GM19025 (cell line): ENCODE measurements at regions not wholly inside any gene's neighbourhood (a gene's known extent, or its start where the extent isn't known, plus 50 kb on each side); places are given as distances from the start of the nearest gene placed in this dataset.

Source experiments
- ATAC-seq: cut with Tn5 transposase; IDR thresholded peaks from one replicate; pipeline ENCODE4 v1.9.1; 2021; ENCODE audit warnings: mild to moderate bottlenecking, low read depth, moderate library complexity; ENCODE audit not compliant: unreplicated experiment

DNA sequence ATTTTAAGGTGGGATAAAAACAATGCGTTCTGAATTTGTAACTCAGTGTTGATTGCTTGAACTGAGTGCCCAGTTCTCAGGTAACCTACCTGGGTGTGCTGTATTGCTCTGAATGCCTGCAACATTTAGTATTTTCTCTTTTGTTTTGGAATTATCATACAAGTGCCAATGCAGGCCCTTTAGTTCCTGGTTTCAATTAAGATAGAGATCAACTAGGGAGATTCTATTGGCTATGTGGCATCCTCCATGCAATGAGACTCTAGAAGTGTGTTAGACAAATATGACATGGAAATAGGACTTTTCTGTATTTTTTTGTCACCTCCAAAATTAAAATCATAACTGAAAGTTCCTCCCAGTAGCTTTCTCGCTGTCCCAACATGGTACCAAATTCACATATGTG, 438.7 kb upstream of the IGFBP7 start:
- ATAC-seq = no peak

DNA sequence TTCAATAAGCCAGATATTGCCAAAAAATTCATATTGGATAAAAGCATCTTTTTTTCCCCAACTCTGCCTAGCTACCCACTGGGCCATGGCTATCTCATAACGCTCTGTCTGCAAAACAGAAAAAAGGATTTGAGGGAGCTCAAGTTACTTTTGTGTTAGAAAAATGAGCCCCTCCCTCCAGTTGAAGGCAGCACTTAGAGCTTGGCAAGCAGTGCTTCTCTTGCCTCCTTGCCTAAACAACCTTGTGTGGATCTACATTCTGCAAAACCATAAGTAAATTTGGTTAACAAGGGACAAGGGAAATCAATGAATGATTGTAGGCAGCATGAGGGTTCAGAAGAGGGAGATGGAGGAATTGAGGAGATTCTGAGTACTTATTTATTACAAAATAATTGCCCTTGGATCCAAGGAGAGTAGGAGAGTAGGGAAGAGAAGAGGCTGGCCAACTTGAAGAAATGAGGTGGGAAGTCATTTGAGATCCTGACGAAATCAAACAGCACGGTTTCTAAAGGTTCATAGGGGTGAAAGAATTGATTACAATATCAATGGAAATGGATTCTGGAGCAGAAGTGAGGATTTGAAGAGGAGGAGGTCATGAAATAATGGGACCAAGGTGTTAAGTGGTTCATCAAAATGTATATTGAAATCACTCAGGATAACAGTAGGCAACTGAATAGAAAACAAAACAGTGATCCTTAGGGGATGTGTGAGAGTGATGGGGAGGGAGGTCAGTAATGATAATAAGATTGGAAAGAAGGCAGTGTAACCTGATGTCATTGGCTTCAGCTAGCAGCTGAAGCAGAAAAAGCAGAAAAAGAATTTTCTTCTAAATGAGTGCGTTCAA, 434.8 kb upstream of the IGFBP7 start:
- no peak for ATAC-seq

DNA sequence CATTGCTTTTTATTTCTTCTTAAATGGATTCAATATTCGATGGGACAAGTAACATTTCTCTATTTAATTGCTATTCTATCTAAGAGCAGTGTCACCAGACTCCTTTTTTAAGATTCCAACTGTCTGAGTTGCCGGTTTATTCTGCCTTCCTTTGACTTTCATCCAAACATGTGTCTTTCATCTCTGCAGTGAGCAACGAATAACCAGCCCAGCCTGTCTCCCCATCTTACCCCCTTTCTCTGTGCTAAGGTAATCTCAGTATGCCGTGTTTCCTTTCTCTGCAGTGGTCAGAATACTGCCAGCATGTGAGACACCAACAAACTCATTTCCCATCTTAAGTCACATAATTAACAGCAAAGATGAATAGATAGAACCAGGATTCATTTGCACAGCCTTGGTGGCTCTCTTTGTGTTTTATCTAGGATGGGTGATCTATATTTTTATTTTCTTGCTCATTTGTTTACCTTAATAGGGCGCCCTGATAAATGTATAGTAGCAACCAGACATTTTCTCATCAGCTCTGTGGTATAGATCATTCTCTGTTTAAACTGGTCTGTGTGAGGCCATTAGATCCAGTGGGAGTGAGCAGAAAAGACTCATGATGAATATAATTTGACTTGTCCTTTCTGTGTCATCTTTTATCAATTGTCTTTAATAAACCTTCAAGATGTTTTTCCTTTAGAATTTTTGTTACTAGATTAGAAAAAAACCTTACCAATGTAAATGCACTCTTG, 394.8 kb upstream of the IGFBP7 start:
- ATAC-seq = no peak

DNA sequence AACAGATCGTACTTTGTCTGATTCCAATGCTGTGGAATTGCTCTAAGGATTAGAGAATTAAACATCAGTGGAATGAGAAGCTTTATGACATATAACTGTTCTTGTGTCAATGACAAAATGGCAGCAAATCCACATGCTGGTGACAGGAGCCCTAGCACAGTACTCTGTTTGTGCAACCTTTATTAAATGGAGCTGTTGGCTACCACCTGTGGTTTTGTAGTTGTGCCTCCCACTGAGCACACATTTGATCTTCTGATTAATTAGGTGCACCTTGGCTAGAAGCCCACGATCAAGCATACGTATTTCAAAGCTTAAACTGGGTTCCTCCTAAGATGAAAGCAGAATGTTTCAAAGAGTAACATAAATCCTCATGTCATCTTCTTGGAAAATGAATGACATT, 394.0 kb upstream of the IGFBP7 start:
- ATAC-seq = no peak

DNA sequence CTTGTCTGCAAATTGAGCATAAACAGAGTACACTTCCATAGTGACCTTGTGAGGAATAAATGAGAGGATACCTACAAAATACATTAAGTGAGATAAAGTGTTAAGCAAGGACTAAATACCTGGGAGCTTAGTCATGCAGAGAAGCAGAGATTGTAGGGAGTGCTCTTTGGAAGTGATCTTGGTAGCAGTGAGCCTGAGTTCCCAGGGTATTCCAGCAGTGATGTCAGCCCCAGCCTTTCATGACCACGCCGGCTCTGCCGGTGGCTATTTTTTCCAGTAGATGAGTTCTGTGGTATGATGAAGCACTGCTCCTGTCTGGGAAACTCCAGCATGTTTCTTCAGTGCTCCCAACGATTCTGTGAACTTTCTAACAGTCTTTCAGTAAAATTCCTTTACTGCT, 391.5 kb upstream of the IGFBP7 start:
- ATAC-seq = no peak

GRCh38 chr4:57499786-57500185, 389.6 kb upstream of the IGFBP7 start:
- no peak for ATAC-seq

GRCh38 chr4:57498251-57498650, 388.1 kb upstream of the IGFBP7 start:
- ATAC-seq = no peak

- no peak for ATAC-seq
Observed at GRCh38 chr4:57496697-57497471, 386.7 kb upstream of the IGFBP7 start.

DNA sequence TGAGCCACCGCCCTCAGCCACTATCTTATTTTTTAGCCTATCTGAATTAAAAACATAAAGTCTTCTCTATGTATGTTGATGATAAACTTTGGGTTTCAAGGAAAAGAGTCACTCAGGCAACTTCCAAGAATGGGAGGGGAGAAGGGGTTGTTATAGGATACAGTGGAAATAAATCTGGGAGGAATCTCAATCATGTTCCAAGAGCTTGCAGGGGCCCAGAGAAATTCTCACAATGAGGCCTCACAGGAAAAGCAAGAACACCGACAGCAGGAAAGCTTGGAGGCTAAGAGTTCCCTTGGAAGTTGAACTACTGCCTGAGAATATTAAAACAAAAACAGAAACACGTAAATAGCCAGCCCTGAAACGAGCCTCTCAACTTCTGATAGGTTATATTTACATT, 384.6 kb upstream of the IGFBP7 start:
- ATAC-seq = no peak

DNA sequence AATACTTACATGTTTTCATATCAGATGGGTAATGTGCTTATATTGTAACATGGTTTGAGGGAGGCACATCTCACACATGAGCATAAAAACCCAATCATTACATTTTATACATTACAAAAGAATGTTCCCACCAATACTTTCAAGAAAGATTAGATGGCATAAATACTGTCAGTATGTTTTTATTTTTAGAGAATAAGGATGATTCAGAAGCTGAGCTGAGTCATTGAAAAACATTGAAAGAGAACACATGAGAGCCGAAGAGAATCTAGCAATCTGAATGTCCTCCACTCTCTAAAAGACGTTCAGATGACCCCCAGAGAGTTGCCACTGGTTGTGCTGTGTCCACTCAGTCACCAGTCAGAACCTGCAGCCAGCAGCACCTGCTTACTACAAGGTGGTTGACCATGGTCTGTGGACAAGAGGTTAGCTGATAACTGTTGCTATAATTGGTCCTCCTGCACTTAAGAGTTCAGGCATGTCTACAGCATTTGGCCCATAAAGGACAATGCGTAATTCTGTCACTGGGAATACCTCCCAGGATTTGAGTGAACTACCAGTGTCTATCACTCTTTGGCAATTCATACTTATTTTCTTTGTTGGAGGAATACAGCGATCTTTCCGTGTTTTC, 382.2 kb upstream of the IGFBP7 start:
- no peak for ATAC-seq

DNA sequence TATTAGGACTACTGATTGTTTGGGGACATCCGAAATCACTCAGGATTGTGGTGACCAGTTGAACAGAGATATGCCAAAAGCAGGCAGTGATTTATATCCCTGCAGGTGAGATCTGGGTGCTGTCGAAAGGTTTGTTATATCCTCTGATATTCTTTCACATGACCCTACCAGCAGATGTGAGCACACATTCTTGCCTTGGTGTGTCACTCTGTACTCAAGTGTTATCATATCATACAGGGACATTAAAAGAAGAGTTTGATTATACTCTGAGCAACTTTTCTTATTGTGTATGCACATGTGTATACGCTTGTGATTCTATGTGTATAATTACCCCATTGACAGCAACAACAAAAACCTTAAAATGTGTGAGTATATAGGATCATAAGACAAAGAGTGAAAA, 381.2 kb upstream of the IGFBP7 start:
- no peak for ATAC-seq

DNA sequence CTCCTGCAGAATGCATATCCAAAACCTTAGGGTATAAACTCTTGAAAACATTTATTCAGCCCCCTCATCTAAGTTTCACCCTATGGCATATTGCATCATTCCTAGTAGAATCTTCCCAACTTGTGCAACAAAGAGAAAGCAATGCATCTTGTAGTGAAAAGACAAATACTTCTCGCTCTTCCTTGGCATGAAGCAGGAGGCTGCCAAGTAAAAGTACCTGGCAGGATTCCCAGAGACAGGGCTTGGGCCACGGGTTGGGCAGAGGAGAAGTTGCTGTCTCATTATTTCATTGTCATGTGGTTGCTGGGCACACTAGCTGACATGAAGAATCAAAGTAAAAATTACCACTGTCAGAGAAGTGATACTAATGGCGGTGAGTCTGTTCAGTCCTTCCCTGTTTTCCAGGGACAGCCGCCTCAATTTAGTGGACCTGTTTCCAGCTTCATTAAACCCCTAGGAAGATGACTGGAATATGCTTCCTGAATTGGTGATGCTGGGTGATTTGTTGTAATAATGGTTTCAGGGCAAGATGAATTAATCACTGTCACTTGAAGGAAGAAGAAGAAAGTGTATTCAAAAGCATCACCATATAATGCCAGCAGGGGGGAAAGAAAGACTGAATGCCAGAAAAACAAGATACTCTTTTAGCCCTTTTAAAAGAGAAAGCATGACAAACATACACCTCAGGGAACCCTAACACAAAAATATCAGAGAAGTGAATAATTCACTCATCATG, 380.5 kb upstream of the IGFBP7 start:
- no peak for ATAC-seq

DNA sequence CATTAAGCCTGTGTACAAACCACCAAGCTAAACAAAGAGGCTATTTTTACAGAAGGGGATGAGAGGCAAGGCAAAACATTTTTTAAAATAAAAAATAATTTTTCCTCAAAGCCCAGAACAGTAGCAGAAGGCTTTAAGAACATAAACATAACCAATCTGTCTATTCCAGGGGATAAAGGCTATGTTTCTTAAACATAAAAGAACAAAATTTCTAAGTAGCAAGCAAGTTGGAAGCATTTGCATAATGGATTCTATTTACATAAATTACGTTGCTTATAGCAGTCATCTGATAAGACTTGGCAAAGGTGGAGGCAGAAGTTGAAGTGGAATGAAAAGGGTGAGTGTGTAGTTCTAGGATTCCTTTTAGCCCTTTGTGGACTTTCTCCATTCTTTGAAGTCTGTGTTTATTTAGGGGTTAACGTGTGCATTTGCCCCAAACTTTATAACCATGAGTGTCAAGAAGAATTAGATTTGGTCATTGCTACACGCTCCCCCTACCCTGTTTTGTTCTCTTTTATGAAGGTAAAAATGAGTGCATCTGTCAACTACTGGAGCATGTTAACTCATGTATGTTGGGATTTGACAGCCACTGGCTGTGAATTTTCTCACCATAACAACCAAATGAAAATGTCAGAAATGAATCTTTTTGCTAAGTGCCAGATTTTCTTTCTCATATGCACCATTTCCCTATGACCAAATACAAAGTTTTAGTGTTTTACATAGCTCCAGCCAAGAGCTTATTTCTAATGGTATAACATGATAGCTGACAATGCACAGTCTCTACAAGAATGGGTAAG, 378.4 kb upstream of the IGFBP7 start:
- no peak for ATAC-seq

DNA sequence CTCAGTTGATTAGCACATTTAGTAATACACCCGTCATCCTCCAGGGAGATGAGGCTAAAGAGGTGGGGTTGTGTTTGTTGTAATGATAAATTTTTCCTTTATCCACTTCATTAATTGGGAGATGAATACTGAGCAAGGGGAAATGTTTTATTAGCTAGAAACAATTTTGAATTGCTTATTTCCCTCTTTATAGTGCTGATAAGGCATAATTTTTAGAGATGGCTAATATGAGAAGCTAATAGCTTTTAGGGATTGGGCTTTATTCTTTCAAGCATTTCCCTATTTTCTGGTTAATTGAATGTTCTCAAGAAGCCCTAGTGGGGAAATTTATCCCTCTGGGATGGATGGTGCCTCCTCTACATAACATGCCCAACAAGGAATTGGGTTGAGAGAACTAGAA, 365.2 kb upstream of the IGFBP7 start:
- ATAC-seq = no peak

GRCh38 chr4:57465321-57466056, 355.3 kb upstream of the IGFBP7 start:
- no peak for ATAC-seq

GRCh38 chr4:57462843-57463242, 352.7 kb upstream of the IGFBP7 start:
- no peak for ATAC-seq

- ATAC-seq = no peak
Observed at GRCh38 chr4:57460967-57461366, 350.8 kb upstream of the IGFBP7 start.

DNA sequence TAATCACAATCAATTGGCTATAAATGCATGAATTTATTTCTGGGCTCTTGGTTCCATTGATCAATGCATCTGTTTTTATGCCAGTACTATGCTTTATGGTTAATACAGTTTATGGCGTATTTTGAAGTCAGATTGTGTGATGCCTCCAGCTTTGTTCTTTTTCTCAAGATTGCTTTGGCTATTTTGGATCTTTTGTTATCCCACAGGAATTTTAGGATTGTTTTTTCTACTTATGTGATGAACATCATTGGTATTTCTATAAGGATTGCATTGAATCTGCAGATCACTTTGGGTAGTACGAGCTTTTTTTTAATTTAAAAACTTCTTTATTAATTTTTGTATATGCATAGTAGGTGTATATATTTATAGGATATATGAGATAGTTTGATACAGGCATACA, 338.7 kb upstream of the IGFBP7 start:
- no peak for ATAC-seq

DNA sequence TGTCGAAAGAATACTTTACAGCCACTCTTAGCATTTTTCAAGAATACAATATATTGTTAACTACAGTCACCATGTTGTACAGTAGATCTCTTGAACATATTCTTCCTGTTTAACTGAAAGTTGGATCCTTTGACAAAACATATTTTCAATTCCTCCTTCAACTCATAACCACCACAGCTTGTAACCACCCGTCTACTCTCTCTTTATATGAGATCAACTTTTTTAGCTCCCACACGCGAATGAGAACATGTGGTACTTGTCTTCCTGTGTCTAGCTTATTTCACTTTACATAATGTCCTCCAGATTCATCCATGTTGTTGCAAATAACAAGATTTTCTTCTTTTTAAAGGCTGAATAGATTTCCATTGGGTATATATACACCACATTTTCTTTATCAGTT, 338.3 kb upstream of the IGFBP7 start:
- ATAC-seq = no peak
